Aorta (tissue), 5 donors: ENCODE measurements at regions not wholly inside any gene's neighbourhood (a gene's known extent, or its start where the extent isn't known, plus 50 kb on each side); places are given as distances from the start of the nearest gene placed in this dataset.

Source experiments
- ATAC-seq: fragments of 200-7000 bp; cut with Tn5 transposase; one replicate; pipeline ENCODE4 v1.9.1; 2022; ENCODE audit warnings: moderate library complexity; ENCODE audit not compliant: low FRiP score
- DNase-seq, 2 donors: peaks; one replicate each; pipeline ENCODE4 v3.0.0-alpha.2; 2020
- H3K27ac ChIP-seq, 2 donors: one replicate each; pipeline ENCODE4 v1.5.1; 2013; ENCODE audit warnings: low read length in 2 of 2, mild to moderate bottlenecking in 2 of 2, moderate library complexity in 2 of 2, control low read depth in 1 of 2, inconsistent platforms in 1 of 2, low read depth in 1 of 2
- H3K27me3 ChIP-seq, 2 donors: one replicate each; pipeline ENCODE4 v1.6.1; 2013; ENCODE audit warnings: control low read depth in 1 of 2, low read length in 1 of 2, mild to moderate bottlenecking in 1 of 2, moderate library complexity in 1 of 2; ENCODE audit not compliant: insufficient read depth in 2 of 2, control insufficient read depth in 1 of 2
- H3K36me3 ChIP-seq, 2 donors: one replicate each; pipeline ENCODE4 v1.6.1; 2013; ENCODE audit warnings: control low read depth in 1 of 2, low read length in 1 of 2, mild to moderate bottlenecking in 1 of 2; ENCODE audit not compliant: insufficient read depth in 2 of 2, control insufficient read depth in 1 of 2
- H3K4me1 ChIP-seq, 2 donors: one replicate each; pipeline ENCODE4 v1.6.1; 2013; ENCODE audit warnings: low read length in 2 of 2, control low read depth in 1 of 2, mild to moderate bottlenecking in 1 of 2, moderate library complexity in 1 of 2; ENCODE audit not compliant: insufficient read depth in 2 of 2, control insufficient read depth in 1 of 2
- H3K4me3 ChIP-seq, 2 donors: one replicate each; pipeline ENCODE4 v1.5.1; 2013; ENCODE audit warnings: low read length in 2 of 2, control low read depth in 1 of 2, mild to moderate bottlenecking in 1 of 2
- H3K9me3 ChIP-seq: one replicate; pipeline ENCODE4 v1.6.1; 2013; ENCODE audit warnings: mild to moderate bottlenecking, low read length; ENCODE audit not compliant: control insufficient read depth
- WGBS, 2 donors: extraction: QIAGEN DNeasy Blood & Tissue Kit; methylation state at CpG; one replicate each; pipeline ENCODE4 v1.1.7; 2013; 5-methylcytosine and 5-hydroxymethylcytosine counted together
- intact Hi-C, 2 donors: fragments of 100-400 bp; cut with DNase I; formaldehyde crosslinking; loops; one replicate each; pipeline versions ENCODE4 v1.14.2 to v1.15.0; 2022
- donor health status: healthy with polysubstance abuse.
- donor health status: Bipolar disorder and iron deficiency.
- donor health status: DM: no; HTN: no; CAD: no.
- donor health status: DM: no; HTN: no; CAD: no.
- donor health status: DM: yes; HTN: yes; CAD: no.

- no peak overlapping the region for H3K27ac ChIP-seq
- no peaks in the 10 kb centered on the region for H3K36me3 ChIP-seq
- DNase-seq (no peak), ATAC-seq (no peak)
- no peaks in the 10 kb centered on the region for H3K27me3 ChIP-seq
- no peaks in the 10 kb centered on the region for H3K9me3 ChIP-seq
- no peak overlapping the region for H3K4me3 ChIP-seq
- H3K4me1 ChIP-seq: no peaks in the 10 kb centered on the region
- 69% methylated on average over 5 of the region's 5 CpGs for WGBS, 2 donors
- intact Hi-C loops: no loop called here
Observed at GRCh38 chr12:25639406-25639805, 86.3 kb upstream of the LMNTD1 start.

GRCh38 chr12:25644979-25645378 is 91.9 kb upstream of the LMNTD1 start:
- intact Hi-C loops: no loop called here
- H3K27me3 ChIP-seq: no peaks in the 10 kb centered on the region
- no peak overlapping the region for H3K27ac ChIP-seq
- H3K4me1 ChIP-seq: no peaks in the 10 kb centered on the region
- H3K36me3 ChIP-seq: no peaks in the 10 kb centered on the region
- ATAC-seq (no peak), DNase-seq (no peak)
- peaks cover 2% of the 10 kb centered on the region for H3K9me3 ChIP-seq
- H3K4me3 ChIP-seq: no peak overlapping the region
- 81% methylated on average over 3 of the region's 3 CpGs for WGBS, 2 donors

- ATAC-seq (no peak), DNase-seq (no peak)
- no peaks in the 10 kb centered on the region for H3K36me3 ChIP-seq
- WGBS, 2 donors: 72 to 73% methylated on average over 4 of the region's 4 CpGs
- H3K27ac ChIP-seq: no peak overlapping the region
- no peaks in the 10 kb centered on the region for H3K4me1 ChIP-seq
- H3K4me3 ChIP-seq: no peak overlapping the region
- intact Hi-C loops: no loop called here
- peaks cover 2% of the 10 kb centered on the region for H3K9me3 ChIP-seq
- no peaks in the 10 kb centered on the region for H3K27me3 ChIP-seq
Observed at GRCh38 chr12:25645427-25645826, 92.3 kb upstream of the LMNTD1 start.

GRCh38 chr12:25651931-25652330 is 98.8 kb upstream of the LMNTD1 start:
- no peak for DNase-seq
- no peaks in the 10 kb centered on the region for H3K9me3 ChIP-seq
- H3K27me3 ChIP-seq: no peaks in the 10 kb centered on the region
- WGBS, 2 donors: 86 to 95% methylated on average over 1 of the region's 1 CpG
- ATAC-seq: no peak
- intact Hi-C loops: no loop called here
- no peaks in the 10 kb centered on the region for H3K36me3 ChIP-seq
- H3K4me3 ChIP-seq: no peak overlapping the region
- no peak overlapping the region for H3K27ac ChIP-seq
- H3K4me1 ChIP-seq: peaks cover 0 to 1% of the 10 kb centered on the region in 2 donors

GRCh38 chr12:25652371-25652770 is 99.3 kb upstream of the LMNTD1 start:
- intact Hi-C loops: no loop called here
- ATAC-seq (no peak), DNase-seq (no peak)
- no peaks in the 10 kb centered on the region for H3K27me3 ChIP-seq
- H3K27ac ChIP-seq: no peak overlapping the region
- peaks cover 0 to 1% of the 10 kb centered on the region in 2 donors for H3K4me1 ChIP-seq
- 86% methylated on average over 2 of the region's 2 CpGs for WGBS, 2 donors
- no peaks in the 10 kb centered on the region for H3K9me3 ChIP-seq
- H3K4me3 ChIP-seq: no peak overlapping the region
- H3K36me3 ChIP-seq: no peaks in the 10 kb centered on the region

GRCh38 chr12:25653487-25654175 is 100.5 kb upstream of the LMNTD1 start:
- Histone ChIP-seq H3K4me3 (no peak overlapping the region), H3K27me3 (no peaks in the 10 kb centered on the region), H3K4me1 (peaks cover 0 to 1% of the 10 kb centered on the region in 2 donors), H3K36me3 (no peaks in the 10 kb centered on the region), H3K9me3 (no peaks in the 10 kb centered on the region), H3K27ac (no peak overlapping the region)
- 74 to 78% methylated on average over 8 of the region's 8 CpGs for WGBS, 2 donors
- intact Hi-C loops: no loop called here
- peak in 1 of 2 donors; percentile 64 for DNase-seq
- ATAC-seq: peak; percentile 62

GRCh38 chr12:25655702-25656101 is 102.6 kb upstream of the LMNTD1 start:
- Histone ChIP-seq H3K4me1 (peaks cover 0 to 1% of the 10 kb centered on the region in 2 donors), H3K9me3 (no peaks in the 10 kb centered on the region), H3K4me3 (no peak overlapping the region), H3K36me3 (no peaks in the 10 kb centered on the region), H3K27ac (no peak overlapping the region), H3K27me3 (no peaks in the 10 kb centered on the region)
- ATAC-seq (no peak), DNase-seq (no peak)
- intact Hi-C loops: no loop called here
- WGBS, 2 donors: 93% methylated on average over 5 of the region's 5 CpGs

GRCh38 chr12:25659621-25660020 is 106.5 kb upstream of the LMNTD1 start:
- intact Hi-C loops: no loop called here
- Histone ChIP-seq H3K27me3 (no peaks in the 10 kb centered on the region), H3K36me3 (no peaks in the 10 kb centered on the region), H3K4me1 (peaks cover 0 to 1% of the 10 kb centered on the region in 2 donors), H3K9me3 (no peaks in the 10 kb centered on the region), H3K4me3 (no peak overlapping the region), H3K27ac (no peak overlapping the region)
- 76 to 77% methylated on average over 2 of the region's 2 CpGs for WGBS, 2 donors
- no peak for DNase-seq
- ATAC-seq: no peak
